HAP-1 (cell line): ENCODE measurements at regions not wholly inside any gene's neighbourhood (a gene's known extent, or its start where the extent isn't known, plus 50 kb on each side); places are given as distances from the start of the nearest gene placed in this dataset.
"Not testable (repeated sequence)": the region's sequence is repeated elsewhere in the genome, so short reads cannot be mapped to it uniquely, and the experiment has no call there.

Experiments used
- DNase-seq, 2 experiments: peaks; one replicate each; pipeline ENCODE4 v3.0.0-alpha.2; 2016 to 2020; ENCODE audit warnings: low spot score in 2 of 2
- H3K27me3 ChIP-seq: fragments of 250-450 bp; sonication (Bioruptor Pico); 2 replicates; pipeline ENCODE4 v1.5.1; 2020; ENCODE audit warnings: low read depth, mild to moderate bottlenecking, moderate library complexity
- H3K36me3 ChIP-seq: fragments of 250-450 bp; sonication (Bioruptor Pico); replicated peaks from 2 replicates; pipeline ENCODE4 v1.5.1; 2020; ENCODE audit warnings: mild to moderate bottlenecking
- H3K4me1 ChIP-seq: fragments of 250-450 bp; sonication (Bioruptor Pico); 2 replicates; pipeline ENCODE4 v1.5.1; 2020; ENCODE audit warnings: mild to moderate bottlenecking
- H3K4me3 ChIP-seq: fragments of 250-450 bp; sonication (Bioruptor Pico); 2 replicates; pipeline ENCODE4 v1.5.1; 2020; ENCODE audit warnings: mild to moderate bottlenecking, moderate library complexity
- H3K9me3 ChIP-seq: fragments of 250-450 bp; sonication (Bioruptor Pico); 2 replicates; pipeline ENCODE4 v1.5.1; 2020; ENCODE audit warnings: mild to moderate bottlenecking, moderate library complexity
- in situ Hi-C: fragments of 300-500 bp; cut with MboI; formaldehyde crosslinking; loops from 3 replicates; pipeline ENCODE4 v1.14.3; 2020; ENCODE audit warnings: low sequenced_read_pairs, inconsistent platforms, mixed read lengths

DNA sequence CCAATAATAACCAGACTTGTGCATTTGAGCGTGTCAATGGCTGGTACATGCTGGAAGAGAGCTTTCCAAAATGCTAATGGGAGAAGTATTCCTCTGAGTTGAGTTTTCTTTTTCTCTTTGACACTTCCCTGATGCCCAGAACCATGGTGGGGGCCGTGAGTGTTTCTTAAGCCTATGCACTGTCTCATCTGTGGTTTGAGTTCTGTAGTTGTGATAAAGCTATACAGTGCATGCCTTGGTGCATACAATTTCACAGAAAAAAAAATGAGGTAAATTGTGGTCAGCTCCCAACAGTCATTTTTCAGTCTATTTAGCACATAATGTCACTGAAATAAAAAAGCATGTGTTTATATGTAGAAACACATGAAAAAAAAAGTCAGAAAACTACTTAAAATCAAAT is 204.8 kb downstream of the HDGFL1 start:
- no peaks in the 10 kb centered on the region for H3K27me3 ChIP-seq
- in situ Hi-C loops, result no loop called here
- no peak for DNase-seq
- no peaks in the 10 kb centered on the region for H3K4me1 ChIP-seq
- no peak overlapping the region for H3K4me3 ChIP-seq
- H3K9me3 ChIP-seq, result 0 out of 2 replicates have a peak, but pooled peaks cover 4% of the 10 kb centered on the region
- H3K36me3 ChIP-seq, result no peaks in the 10 kb centered on the region

DNA sequence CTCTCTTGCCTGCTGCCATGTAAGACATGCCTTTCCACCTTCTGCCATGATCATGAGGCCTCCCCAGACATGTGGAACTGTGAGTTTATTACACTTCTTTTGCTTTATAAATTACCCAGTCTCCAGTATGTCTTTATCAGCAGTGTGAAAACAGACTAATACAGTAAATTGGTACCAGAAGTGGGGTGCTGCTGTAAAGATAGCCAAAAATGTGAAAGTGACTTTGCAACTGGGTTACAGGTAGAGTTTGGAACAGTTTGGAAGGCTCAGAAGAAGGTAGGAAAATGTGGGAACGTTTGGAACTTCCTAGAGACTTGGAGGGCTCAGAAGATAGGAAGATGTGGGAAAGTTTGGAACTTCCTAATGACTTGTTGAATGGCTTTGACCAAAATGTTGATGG is 209.1 kb downstream of the HDGFL1 start:
- H3K9me3 ChIP-seq, H3K4me3 ChIP-seq, H3K4me1 ChIP-seq, H3K36me3 ChIP-seq, H3K27me3 ChIP-seq, in situ Hi-C loops, DNase-seq: not testable (repeated sequence)

DNA sequence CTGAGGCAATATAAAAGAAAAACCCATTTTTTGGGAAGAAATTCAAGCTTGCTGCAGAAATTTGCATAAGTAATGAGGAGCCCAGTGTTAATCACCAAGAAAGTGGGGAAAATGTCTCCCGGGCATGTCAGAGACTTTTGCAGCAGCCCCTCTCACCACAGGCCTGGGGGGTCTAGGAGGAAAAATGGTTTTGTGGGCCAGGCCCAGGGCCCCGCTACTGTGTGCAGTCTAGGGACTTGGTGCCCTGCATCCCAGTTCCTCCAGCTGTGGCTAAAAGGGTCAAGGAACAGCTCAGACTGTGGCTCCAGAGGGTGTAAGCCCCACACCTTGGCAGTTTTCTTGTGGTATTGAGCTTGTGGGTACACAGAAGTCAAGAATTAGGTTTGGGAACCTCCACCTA is 209.7 kb downstream of the HDGFL1 start:
- Histone ChIP-seq H3K4me1 (no peaks in the 10 kb centered on the region), H3K27me3 (no peaks in the 10 kb centered on the region), H3K9me3 (0 out of 2 replicates have a peak, but pooled peaks cover 8% of the 10 kb centered on the region), H3K36me3 (no peaks in the 10 kb centered on the region), H3K4me3 (no peak overlapping the region)
- no peak for DNase-seq
- in situ Hi-C loops, result no loop called here

DNA sequence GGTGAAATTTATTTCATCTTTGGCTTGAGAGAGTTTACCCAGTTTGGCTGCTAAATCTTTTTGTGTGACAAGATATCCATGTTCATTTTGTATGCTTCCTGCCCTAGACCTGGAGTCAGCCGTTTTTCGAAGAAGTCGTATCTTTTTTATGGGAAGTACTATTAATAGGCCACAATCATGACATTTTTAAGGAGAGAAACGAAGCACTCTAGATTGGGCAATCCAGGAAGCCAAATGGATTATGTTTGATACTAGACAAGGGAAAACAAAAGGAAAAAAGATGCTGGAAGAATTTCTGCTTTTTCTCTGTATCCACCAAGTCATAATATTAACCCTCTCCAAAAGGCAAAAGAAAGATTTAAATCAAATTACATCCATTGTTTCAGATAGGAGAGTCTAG is 214.6 kb downstream of the HDGFL1 start:
- Histone ChIP-seq H3K36me3 (no peaks in the 10 kb centered on the region), H3K4me1 (no peaks in the 10 kb centered on the region; the same call in 1 of the 2 replicates), H3K4me3 (no peak overlapping the region), H3K27me3 (no peaks in the 10 kb centered on the region), H3K9me3 (0 out of 2 replicates have a peak, but pooled peaks cover 6% of the 10 kb centered on the region)
- DNase-seq, result no peak
- in situ Hi-C loops, result no loop called here

DNA sequence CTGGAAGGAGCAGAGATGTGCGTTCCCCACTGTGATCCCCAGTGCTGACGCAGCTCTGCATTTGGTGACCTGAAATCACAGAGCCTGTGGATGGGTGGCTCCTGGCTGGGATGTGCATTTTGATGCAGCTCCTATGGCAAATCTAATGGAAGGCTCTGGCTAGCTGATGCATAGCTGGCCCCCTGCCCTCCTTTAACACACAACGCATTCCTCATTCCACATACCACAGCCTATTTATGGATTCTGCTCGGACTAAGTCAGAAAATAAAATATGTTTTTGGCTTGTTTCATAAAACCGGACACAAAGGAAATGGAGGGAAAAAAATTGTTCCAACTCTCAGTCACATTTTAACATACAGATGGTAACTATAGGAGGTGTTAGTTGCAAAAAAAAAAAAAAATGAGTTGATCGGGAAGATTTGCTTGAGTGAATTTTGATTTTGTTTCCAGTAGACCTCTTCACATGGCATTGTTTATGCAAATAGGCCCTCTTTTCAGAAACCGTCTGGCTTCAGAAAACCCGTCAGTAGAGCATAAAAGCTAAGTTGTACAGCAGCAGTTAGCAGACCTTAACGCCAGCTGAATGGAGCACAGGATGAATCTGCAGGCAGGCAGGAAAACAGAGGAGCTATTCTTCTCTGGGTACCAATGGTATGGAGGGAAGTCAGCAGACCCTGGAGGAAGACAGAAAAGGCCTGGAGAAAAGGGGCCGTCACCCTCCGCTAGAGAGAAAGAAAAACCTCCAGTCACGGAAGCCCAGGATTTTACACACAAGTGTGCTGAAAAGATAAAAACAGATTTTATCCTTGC is 215.4 kb downstream of the HDGFL1 start:
- Histone ChIP-seq H3K36me3 (no peaks in the 10 kb centered on the region), H3K27me3 (no peaks in the 10 kb centered on the region), H3K4me3 (no peak overlapping the region), H3K9me3 (no peaks in the 10 kb centered on the region), H3K4me1 (no peaks in the 10 kb centered on the region; the same call in 1 of the 2 replicates)
- peak; percentile 13 to 23 for DNase-seq
- in situ Hi-C loops, result no loop called here

DNA sequence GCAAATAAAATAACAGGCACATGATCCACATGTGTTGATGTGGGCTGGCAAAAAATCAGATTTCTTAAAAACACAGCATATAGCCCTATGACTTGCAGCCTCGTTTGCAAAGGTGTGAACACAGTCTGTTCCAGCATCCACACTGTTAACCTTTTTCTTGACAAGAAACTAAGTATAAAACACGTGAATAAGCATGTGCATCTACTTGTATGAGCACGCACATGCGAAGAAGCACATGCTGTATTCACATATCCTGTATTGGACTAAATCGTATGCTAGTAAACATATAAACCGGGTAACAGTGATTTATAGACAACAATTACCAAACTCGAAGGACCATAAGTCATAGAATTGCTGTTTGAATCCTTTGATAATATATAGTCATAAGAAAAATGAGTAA is 218.7 kb downstream of the HDGFL1 start:
- H3K36me3 ChIP-seq, result no peaks in the 10 kb centered on the region
- H3K4me3 ChIP-seq, result no peak overlapping the region
- no peak for DNase-seq
- in situ Hi-C loops, result no loop called here
- H3K4me1 ChIP-seq, result no peaks in the 10 kb centered on the region; the same call in 1 of the 2 replicates
- no peaks in the 10 kb centered on the region for H3K9me3 ChIP-seq
- no peaks in the 10 kb centered on the region for H3K27me3 ChIP-seq

DNA sequence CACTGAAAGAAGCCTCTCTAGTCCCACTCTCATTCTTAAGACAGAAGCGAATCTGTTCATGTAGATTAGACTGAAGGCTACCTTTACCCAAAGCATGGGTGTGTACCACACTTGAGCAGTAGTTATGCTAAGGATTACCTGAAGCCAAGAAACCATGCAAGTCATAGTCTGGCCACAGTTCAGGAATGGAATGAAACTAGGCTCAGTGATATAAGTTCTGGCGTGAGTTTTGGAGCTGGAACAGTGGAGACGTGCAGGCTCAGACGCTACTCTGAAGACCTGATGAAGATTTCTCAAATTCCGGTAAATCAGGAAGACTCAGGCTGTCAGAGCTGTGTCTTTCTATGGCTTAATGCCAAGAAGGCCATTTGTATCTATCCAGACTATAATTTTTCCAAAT is 219.9 kb downstream of the HDGFL1 start:
- Histone ChIP-seq H3K27me3 (no peaks in the 10 kb centered on the region), H3K9me3 (peaks cover 5% of the 10 kb centered on the region; the same call in 1 of the 2 replicates)
- in situ Hi-C loops, result no loop called here

DNA sequence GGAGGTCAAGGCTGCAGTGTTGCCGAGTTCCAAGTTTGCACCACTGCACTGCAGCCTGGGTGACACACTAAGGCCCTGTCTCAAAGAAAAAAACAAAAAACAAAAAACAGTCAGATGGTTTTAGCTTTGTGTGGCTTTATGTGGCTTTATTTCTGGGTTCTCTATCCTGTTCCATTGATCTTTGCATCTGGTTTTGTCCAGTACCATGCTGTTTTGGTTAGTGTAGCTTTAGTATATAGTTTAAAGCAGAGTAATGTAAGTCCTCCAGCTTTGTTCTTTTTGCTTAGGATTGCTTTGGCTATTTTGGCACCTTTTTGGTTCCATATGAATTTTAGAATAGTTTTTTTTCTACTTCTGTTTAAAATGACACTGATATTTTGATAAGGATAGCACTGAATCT is 225.5 kb downstream of the HDGFL1 start:
- peaks cover 12% of the 10 kb centered on the region for H3K9me3 ChIP-seq
- H3K27me3 ChIP-seq, result no peaks in the 10 kb centered on the region
- no peak for DNase-seq
- in situ Hi-C loops, result no loop called here
- H3K4me3 ChIP-seq, result no peak overlapping the region
- H3K36me3 ChIP-seq, result no peaks in the 10 kb centered on the region
- no peaks in the 10 kb centered on the region for H3K4me1 ChIP-seq

More for the DNA sequence above, 219.9 kb downstream of the HDGFL1 start:
- no peaks in the 10 kb centered on the region; the same call in 1 of the 2 replicates for H3K4me1 ChIP-seq
- no peaks in the 10 kb centered on the region for H3K36me3 ChIP-seq
- DNase-seq, result no peak
- no peak overlapping the region for H3K4me3 ChIP-seq

DNA sequence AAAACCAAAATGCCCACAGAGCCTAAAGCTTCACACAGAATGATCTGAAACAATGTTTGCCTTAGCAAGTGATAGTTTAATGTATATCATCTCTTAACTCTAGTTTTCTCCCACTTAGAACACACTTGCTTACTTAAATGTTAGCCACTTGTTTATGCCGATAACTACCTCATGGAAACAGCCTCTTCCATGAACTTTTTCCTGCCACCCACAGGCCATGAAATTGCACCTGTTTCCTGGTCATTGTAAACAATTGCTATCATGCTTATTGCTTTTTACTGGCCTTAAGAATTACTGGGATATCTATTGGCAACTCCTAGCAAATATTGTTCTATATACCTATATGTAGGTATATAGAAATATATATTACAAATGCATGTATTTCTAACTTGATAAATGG is 231.1 kb downstream of the HDGFL1 start:
- Histone ChIP-seq H3K9me3 (no peaks in the 10 kb centered on the region), H3K4me1 (no peaks in the 10 kb centered on the region), H3K4me3 (no peak overlapping the region), H3K27me3 (no peaks in the 10 kb centered on the region), H3K36me3 (no peaks in the 10 kb centered on the region)
- in situ Hi-C loops, result no loop called here
- DNase-seq, result no peak

DNA sequence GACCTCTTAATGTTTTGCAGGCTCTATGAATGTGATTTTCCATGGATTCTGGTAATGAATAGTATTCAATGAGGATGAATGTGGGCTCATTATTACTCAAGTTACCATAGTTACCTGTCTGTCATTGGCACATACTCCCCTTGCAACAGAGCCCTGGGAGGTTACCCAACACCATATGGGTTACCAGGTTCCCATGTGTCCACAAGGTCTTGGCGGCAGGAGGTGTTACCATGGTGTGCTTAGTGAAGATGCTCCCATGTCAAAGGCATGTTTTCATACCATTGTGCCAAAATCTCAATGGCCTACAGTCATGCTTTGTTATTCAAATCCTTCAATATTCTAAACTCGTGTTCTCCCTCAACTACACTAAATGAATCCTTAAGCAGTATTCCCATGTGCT is 232.5 kb downstream of the HDGFL1 start:
- Histone ChIP-seq H3K4me1 (no peaks in the 10 kb centered on the region), H3K27me3 (no peaks in the 10 kb centered on the region), H3K4me3 (no peak overlapping the region), H3K36me3 (no peaks in the 10 kb centered on the region), H3K9me3 (no peaks in the 10 kb centered on the region)
- DNase-seq, result no peak
- in situ Hi-C loops, result no loop called here

DNA sequence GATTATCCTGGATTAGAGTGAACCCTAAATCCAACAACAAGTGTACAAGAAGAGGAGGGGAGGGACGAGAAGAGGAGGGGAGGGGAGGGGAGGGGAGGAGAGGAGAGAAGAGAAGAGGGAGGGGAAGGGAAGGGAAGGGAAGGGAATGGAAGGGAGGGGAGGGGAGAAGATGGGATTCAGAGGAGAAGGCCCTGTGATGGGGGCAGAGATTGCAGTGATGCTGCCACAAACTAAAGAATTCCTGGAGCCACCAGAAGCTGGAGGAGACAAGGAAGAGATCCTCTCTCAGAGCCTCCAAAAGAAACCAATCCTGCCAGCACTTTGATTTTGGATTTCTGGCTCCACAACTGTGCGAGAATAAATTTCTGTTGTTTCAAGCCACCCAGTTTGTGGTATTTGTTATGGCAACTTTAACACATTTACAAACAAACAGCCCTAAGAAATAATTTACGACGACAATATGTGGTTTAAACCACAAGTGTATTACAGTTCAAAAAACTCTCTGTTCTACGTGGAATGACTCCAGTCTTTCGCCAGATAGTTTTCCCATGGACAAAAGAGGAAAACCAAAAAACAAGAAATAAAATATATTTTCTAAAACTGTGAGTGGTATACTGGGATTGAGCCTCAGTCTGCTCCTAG is 235.4 kb downstream of the HDGFL1 start:
- peaks cover 2% of the 10 kb centered on the region; the same call in 1 of the 2 replicates for H3K4me1 ChIP-seq
- no peak overlapping the region for H3K4me3 ChIP-seq
- in situ Hi-C loops, result no loop called here
- no peaks in the 10 kb centered on the region for H3K9me3 ChIP-seq
- no peaks in the 10 kb centered on the region for H3K36me3 ChIP-seq
- H3K27me3 ChIP-seq, result no peaks in the 10 kb centered on the region
- no peak for DNase-seq

DNA sequence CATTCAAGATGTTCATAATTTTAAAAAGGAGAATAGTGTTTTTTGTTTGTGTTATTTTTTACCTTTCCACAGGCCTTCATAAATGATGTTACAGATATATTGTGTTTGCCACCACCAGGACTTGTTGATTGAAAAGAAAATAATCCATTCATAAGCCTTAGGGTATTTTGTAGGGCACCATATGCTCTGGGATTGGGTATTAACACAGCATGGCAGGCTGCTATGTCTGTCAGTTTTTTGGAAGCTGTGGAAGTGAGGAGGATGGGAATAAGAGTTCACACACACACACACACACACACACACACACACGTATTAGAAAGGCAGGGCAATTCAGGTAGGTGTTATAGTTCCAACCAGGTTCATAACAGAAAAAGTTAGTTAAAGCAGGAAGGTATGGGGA is 237.9 kb downstream of the HDGFL1 start:
- Histone ChIP-seq H3K4me1 (peaks cover 2% of the 10 kb centered on the region; the same call in 1 of the 2 replicates), H3K36me3 (no peaks in the 10 kb centered on the region), H3K9me3 (no peaks in the 10 kb centered on the region), H3K4me3 (no peak overlapping the region), H3K27me3 (no peaks in the 10 kb centered on the region)
- no peak for DNase-seq
- in situ Hi-C loops, result no loop called here

DNA sequence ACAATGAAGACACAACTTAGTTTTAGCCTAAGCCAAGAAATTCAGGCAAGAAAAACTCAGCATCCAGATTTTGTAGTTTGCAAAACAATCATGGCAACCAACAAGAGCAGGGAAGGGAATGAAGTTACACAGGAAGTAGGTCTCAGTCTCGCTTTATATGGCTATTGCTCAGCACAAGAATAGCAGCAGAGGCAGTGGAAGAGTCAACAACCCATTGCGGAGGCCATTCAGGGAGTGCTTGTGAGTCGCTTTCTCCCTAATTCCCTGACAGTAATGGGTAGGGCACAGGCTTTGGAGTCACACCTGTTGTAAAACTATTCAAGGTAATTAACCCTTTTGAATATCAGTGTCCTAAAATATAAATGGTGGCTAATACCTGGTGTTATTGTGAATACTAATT is 238.5 kb downstream of the HDGFL1 start:
- DNase-seq, result no peak
- in situ Hi-C loops, result no loop called here

DNA sequence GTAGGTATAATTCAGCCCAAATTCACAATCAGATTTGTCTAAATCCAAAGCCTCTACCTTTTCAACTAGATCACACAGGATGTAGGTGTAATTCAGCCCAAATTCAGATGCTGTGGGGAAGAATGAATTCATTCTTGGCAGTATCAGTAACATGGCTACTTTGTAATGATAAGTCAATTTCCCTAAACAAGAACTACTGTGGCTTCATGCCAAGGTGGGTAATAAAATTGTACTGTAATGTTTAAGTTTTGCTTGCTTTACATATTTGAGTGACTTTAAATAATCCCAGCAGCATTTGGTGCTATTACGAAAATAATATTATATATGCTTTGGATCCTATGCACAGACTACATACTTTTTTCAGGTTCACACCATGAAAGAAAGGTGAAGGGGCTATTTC is 239.1 kb downstream of the HDGFL1 start:
- Histone ChIP-seq H3K9me3 (no peaks in the 10 kb centered on the region; the same call in 1 of the 2 replicates), H3K4me1 (peaks cover 2% of the 10 kb centered on the region; the same call in 1 of the 2 replicates)
- in situ Hi-C loops, result no loop called here

More for the DNA sequence above, 238.5 kb downstream of the HDGFL1 start:
- Histone ChIP-seq H3K27me3 (no peaks in the 10 kb centered on the region), H3K36me3 (no peaks in the 10 kb centered on the region), H3K4me1 (peaks cover 2% of the 10 kb centered on the region; the same call in 1 of the 2 replicates), H3K9me3 (no peaks in the 10 kb centered on the region; the same call in 1 of the 2 replicates), H3K4me3 (no peak overlapping the region)

More for the DNA sequence above, 239.1 kb downstream of the HDGFL1 start:
- H3K4me3 ChIP-seq, result no peak overlapping the region
- no peaks in the 10 kb centered on the region for H3K36me3 ChIP-seq
- no peaks in the 10 kb centered on the region for H3K27me3 ChIP-seq
- no peak for DNase-seq
